ENCODE measurements at regions not wholly inside any gene's neighbourhood (a gene's known extent, or its start where the extent isn't known, plus 50 kb on each side); places are given as distances from the start of the nearest gene placed in this dataset.
A peak's percentile ranks its signal among the peaks of the same experiment; 100 is the strongest.

GRCh38 chr7:119761776-119762175 is 511.2 kb upstream of the KCND2 start:
- no peak for DNase-seq (ENCODE audit: unreplicated experiment)
- Mint-ChIP-seq H3K27me3 (ENCODE audit: insufficient read depth, unreplicated experiment) (peaks cover 76% of the 10 kb centered on the region), H3K36me3 (ENCODE audit: insufficient read depth, unreplicated experiment) (no peaks in the 10 kb centered on the region), H3K9me3 (ENCODE audit: unreplicated experiment) (no peaks in the 10 kb centered on the region), H3K4me3 (ENCODE audit: unreplicated experiment) (no peak overlapping the region), H3K4me1 (ENCODE audit: insufficient read depth, unreplicated experiment) (no peaks in the 10 kb centered on the region), H3K27ac (ENCODE audit: low read depth, unreplicated experiment) (no peak overlapping the region)
- CTCF ChIA-PET, result no interaction called here
- TF ChIP-seq CTCF (IDR thresholded peaks at IDR 0.05; ENCODE audit: unreplicated experiment), result no peak
- intact Hi-C loops (cut with micrococcal nuclease), result no loop called here
- POLR2A ChIA-PET, result no interaction called here
- no TSS peak for BruUV-seq (replicated peaks)

DNA sequence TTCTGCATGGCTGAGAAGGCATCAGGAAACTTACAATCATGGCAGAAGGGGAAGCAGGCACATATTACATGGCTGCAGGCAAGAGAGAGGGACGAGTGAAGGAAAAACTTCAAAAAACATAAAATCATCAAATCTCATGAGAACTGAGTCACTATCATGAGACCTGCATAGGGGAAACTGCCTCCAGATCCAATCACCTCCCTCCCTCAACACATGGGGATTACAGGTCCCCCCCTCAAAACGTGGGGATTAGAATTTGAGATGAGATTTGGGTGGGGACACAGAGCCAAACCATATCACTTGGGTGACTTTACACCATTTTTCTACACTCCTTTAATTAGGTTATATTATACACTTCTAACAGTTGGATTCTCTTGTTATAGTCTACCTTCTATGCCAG is 490.7 kb upstream of the KCND2 start:
- CTCF ChIA-PET, result no interaction called here
- Mint-ChIP-seq H3K36me3 (ENCODE audit: insufficient read depth, unreplicated experiment) (no peaks in the 10 kb centered on the region), H3K4me1 (ENCODE audit: insufficient read depth, unreplicated experiment) (no peaks in the 10 kb centered on the region), H3K9me3 (ENCODE audit: unreplicated experiment) (no peaks in the 10 kb centered on the region), H3K4me3 (ENCODE audit: unreplicated experiment) (no peak overlapping the region), H3K27me3 (ENCODE audit: insufficient read depth, unreplicated experiment) (peaks cover 78% of the 10 kb centered on the region), H3K27ac (ENCODE audit: low read depth, unreplicated experiment) (no peak overlapping the region)
- no peak for DNase-seq (ENCODE audit: unreplicated experiment)
- intact Hi-C loops (cut with micrococcal nuclease), result no loop called here
- BruUV-seq (replicated peaks), result no TSS peak
- POLR2A ChIA-PET, result no interaction called here
- no peak for TF ChIP-seq CTCF (IDR thresholded peaks at IDR 0.05; ENCODE audit: unreplicated experiment)

DNA sequence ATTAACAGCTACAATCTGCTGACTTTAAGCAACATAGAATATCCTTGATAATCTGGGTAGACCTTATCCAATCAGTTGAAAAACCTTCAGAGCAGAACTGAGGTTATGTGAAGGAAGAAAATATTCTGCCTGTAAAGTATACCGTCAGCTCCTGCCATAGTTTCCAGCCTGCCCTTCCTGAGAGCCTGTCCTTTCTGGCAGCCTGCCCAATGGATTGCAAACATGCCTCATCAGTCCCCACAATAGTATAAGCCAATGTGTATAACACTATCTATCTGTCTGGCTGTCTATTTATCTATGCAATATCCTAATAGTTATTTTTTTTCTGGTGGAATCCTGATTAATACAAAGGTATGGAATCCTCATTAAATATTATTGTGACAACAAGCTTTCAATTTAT is 489.2 kb upstream of the KCND2 start:
- no peaks in the 10 kb centered on the region for H3K9me3 Mint-ChIP-seq (ENCODE audit: unreplicated experiment)
- peaks cover 74% of the 10 kb centered on the region for H3K27me3 Mint-ChIP-seq (ENCODE audit: insufficient read depth, unreplicated experiment)
- H3K4me3 Mint-ChIP-seq (ENCODE audit: unreplicated experiment), result no peak overlapping the region
- intact Hi-C loops (cut with micrococcal nuclease), result no loop called here
- no TSS peak for BruUV-seq (replicated peaks)
- H3K4me1 Mint-ChIP-seq (ENCODE audit: insufficient read depth, unreplicated experiment), result no peaks in the 10 kb centered on the region
- H3K36me3 Mint-ChIP-seq (ENCODE audit: insufficient read depth, unreplicated experiment), result no peaks in the 10 kb centered on the region
- peak; percentile 25 for DNase-seq (ENCODE audit: unreplicated experiment)
- no peak overlapping the region for H3K27ac Mint-ChIP-seq (ENCODE audit: low read depth, unreplicated experiment)
- POLR2A ChIA-PET, result no interaction called here
- CTCF ChIA-PET, result no interaction called here
- TF ChIP-seq CTCF (IDR thresholded peaks at IDR 0.05; ENCODE audit: unreplicated experiment), result no peak

GRCh38 chr7:119802147-119802546 is 470.8 kb upstream of the KCND2 start:
- H3K4me1 Mint-ChIP-seq (ENCODE audit: insufficient read depth, unreplicated experiment), result no peaks in the 10 kb centered on the region
- no peak overlapping the region for H3K4me3 Mint-ChIP-seq (ENCODE audit: unreplicated experiment)
- BruUV-seq (replicated peaks), result no TSS peak
- POLR2A ChIA-PET, result no interaction called here
- no peak for DNase-seq (ENCODE audit: unreplicated experiment)
- TF ChIP-seq CTCF (IDR thresholded peaks at IDR 0.05; ENCODE audit: unreplicated experiment), result no peak
- intact Hi-C loops (cut with micrococcal nuclease), result no loop called here
- H3K27me3 Mint-ChIP-seq (ENCODE audit: insufficient read depth, unreplicated experiment), result peaks cover 33% of the 10 kb centered on the region
- H3K27ac Mint-ChIP-seq (ENCODE audit: low read depth, unreplicated experiment), result no peak overlapping the region
- H3K9me3 Mint-ChIP-seq (ENCODE audit: unreplicated experiment), result no peaks in the 10 kb centered on the region
- no peaks in the 10 kb centered on the region for H3K36me3 Mint-ChIP-seq (ENCODE audit: insufficient read depth, unreplicated experiment)
- CTCF ChIA-PET, result interaction anchor here (0.5 kb wide), 1 partner anchor 932 kb away, joined by 3 read pairs; no protein-coding TSS in a partner anchor

All from MCF 10A (cell line).